ENCODE measurements at regions not wholly inside any gene's neighbourhood (a gene's known extent, or its start where the extent isn't known, plus 50 kb on each side); places are given as distances from the start of the nearest gene placed in this dataset.
"Not testable (repeated sequence)": the region's sequence is repeated elsewhere in the genome, so short reads cannot be mapped to it uniquely, and the experiment has no call there.

DNA sequence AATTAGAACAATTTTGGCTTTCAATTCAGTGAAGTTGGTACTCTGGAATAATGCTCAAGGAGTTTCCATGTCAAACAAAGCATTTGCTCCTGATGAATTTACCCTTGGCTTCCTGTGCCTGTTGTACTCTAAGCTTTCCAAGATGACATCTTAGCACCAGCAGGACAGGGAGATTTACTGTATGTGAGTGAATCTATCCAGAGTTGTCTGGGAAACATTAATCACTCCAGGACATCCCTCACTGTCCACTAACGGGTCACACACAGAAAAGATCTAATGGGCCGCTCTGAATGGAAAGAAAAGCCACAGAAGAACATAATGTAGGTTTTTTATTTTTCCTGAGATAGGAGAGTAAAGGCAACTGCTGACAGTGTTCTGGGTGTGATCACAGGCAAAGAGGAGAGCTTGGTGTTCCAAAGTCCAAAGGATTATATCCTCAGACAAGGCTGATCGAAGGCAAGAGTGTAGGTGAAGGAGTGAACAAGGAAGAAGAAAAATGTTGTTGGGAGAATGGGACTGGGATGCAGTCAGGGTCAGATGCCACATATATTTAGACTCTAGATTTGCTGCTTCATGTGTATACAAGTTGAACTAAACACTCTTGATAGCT lies 167.7 kb upstream of the RPS23 start:
- no peaks in the 10 kb centered on the region for H3K4me1 ChIP-seq (ENCODE audit: control insufficient read depth, insufficient read depth, low read length)
- no peaks in the 10 kb centered on the region for H3K27me3 ChIP-seq (ENCODE audit: control insufficient read depth, insufficient read depth, low read length)
- H3K4me3 ChIP-seq (ENCODE audit: low read depth, low read length) = no peak overlapping the region
- H3K9me3 ChIP-seq (ENCODE audit: control insufficient read depth, insufficient read depth, low read length) = no peaks in the 10 kb centered on the region
- H3K27ac ChIP-seq (ENCODE audit: low read depth, low read length) = no peak overlapping the region
- DNase-seq (ENCODE audit: low read depth in 4 of 6, low spot score in 6 of 6) = peak in 4 of 6 donors; percentile 23 to 77 (median 46)
- 42% methylated on average over 2 of the region's 3 CpGs for WGBS (ENCODE audit: insufficient coverage)
- no peaks in the 10 kb centered on the region for H3K36me3 ChIP-seq (ENCODE audit: control insufficient read depth, insufficient read depth, low read length)

DNA sequence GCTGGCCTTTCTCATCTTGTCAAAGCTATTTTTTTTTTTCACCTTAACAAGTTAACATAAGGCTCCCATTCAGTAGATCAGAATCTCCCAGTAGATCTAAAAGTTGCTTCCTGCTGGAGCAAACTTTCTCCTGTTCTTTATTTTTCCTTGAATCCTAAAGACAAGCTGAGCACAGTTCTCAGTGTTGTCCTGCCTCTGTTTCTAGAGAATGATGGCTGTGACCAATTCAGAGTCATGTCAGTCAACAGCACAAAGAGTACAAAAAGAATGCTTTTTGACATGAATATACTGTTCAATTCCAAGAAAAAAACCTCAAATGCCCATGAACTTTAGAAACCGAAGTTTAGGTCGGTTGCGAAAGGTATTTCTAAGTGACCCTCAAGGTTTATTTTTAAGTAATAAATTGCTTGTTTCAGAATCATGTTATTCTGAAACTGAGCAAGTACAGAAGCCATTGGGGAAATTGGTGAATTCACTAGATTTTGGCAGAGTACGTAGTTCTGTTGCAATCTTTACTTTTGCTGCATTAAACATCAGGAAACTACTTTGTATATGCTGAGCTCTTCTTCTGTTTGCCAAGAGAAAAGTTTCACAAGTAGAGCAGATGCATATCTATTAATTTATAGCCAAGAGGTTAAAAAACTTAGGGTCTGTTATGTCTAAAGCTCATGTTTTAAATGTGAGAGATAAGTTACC lies 161.7 kb upstream of the RPS23 start:
- no peak for DNase-seq (ENCODE audit: low read depth in 4 of 6, low spot score in 6 of 6)

DNA sequence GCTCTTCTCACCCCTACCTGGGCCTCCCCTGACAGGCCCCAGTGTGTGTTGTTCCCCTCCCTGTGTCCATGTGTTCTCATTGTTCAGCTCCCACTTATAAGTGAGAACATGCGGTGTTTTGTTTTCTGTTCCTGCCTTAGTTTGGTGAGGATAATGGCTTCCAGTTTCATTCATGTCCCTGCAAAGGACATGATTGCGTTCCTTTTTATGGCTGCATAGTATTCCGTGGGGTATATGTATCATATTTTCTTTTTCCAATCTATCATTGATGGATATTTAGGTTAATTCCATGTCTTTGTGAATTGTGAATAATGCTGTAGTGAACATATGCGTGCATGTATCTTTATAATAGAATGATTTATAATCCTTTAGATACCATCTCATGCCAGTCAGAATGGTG lies 159.4 kb upstream of the RPS23 start:
- not testable (repeated sequence) for DNase-seq (ENCODE audit: low read depth in 4 of 6, low spot score in 6 of 6)
- no CpG with 5 or more reads among the region's 4 CpGs for whole genome bisulfite sequencing (ENCODE audit: insufficient coverage)

More for the DNA sequence above, 161.7 kb upstream of the RPS23 start:
- Histone ChIP-seq H3K27ac (ENCODE audit: low read depth, low read length) (no peak overlapping the region), H3K4me1 (ENCODE audit: control insufficient read depth, insufficient read depth, low read length) (no peaks in the 10 kb centered on the region), H3K4me3 (ENCODE audit: low read depth, low read length) (no peak overlapping the region), H3K9me3 (ENCODE audit: control insufficient read depth, insufficient read depth, low read length) (no peaks in the 10 kb centered on the region), H3K36me3 (ENCODE audit: control insufficient read depth, insufficient read depth, low read length) (no peaks in the 10 kb centered on the region), H3K27me3 (ENCODE audit: control insufficient read depth, insufficient read depth, low read length) (no peaks in the 10 kb centered on the region)
- 100% methylated on average over 1 of the region's 4 CpGs for WGBS (ENCODE audit: insufficient coverage)

DNA sequence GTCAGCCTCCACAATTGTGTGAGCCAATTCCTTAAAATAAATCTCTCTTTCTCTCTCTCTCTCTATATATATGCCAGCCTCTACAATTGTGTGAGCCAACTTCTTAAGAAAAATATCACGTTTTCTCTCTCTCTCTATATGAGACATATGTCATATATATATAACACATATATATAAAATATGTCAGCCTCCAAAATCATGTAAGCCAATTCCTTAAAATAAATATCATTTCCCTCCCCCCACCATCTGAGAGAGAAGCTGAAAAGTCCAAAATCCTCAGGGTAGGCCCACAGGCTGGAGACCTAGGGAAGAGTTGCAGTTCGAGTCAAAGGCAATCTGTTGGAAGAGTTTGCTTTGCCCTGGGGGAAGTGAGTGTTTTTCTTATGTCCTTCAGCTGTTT lies 158.1 kb upstream of the RPS23 start:
- H3K27ac ChIP-seq (ENCODE audit: low read depth, low read length) = no peak overlapping the region
- no peak overlapping the region for H3K4me3 ChIP-seq (ENCODE audit: low read depth, low read length)
- no peaks in the 10 kb centered on the region for H3K27me3 ChIP-seq (ENCODE audit: control insufficient read depth, insufficient read depth, low read length)
- no CpG with 5 or more reads among the region's 2 CpGs for WGBS (ENCODE audit: insufficient coverage)
- no peaks in the 10 kb centered on the region for H3K36me3 ChIP-seq (ENCODE audit: control insufficient read depth, insufficient read depth, low read length)
- no peaks in the 10 kb centered on the region for H3K9me3 ChIP-seq (ENCODE audit: control insufficient read depth, insufficient read depth, low read length)
- H3K4me1 ChIP-seq (ENCODE audit: control insufficient read depth, insufficient read depth, low read length) = no peaks in the 10 kb centered on the region
- DNase-seq (ENCODE audit: low read depth in 4 of 6, low spot score in 6 of 6) = peak in 1 of 6 donors; percentile 70

More for the DNA sequence above, 159.4 kb upstream of the RPS23 start:
- not testable (repeated sequence) for H3K27ac ChIP-seq (ENCODE audit: low read depth, low read length); H3K27me3 ChIP-seq (ENCODE audit: control insufficient read depth, insufficient read depth, low read length); H3K36me3 ChIP-seq (ENCODE audit: control insufficient read depth, insufficient read depth, low read length); H3K4me3 ChIP-seq (ENCODE audit: low read depth, low read length); H3K4me1 ChIP-seq (ENCODE audit: control insufficient read depth, insufficient read depth, low read length); H3K9me3 ChIP-seq (ENCODE audit: control insufficient read depth, insufficient read depth, low read length)

DNA sequence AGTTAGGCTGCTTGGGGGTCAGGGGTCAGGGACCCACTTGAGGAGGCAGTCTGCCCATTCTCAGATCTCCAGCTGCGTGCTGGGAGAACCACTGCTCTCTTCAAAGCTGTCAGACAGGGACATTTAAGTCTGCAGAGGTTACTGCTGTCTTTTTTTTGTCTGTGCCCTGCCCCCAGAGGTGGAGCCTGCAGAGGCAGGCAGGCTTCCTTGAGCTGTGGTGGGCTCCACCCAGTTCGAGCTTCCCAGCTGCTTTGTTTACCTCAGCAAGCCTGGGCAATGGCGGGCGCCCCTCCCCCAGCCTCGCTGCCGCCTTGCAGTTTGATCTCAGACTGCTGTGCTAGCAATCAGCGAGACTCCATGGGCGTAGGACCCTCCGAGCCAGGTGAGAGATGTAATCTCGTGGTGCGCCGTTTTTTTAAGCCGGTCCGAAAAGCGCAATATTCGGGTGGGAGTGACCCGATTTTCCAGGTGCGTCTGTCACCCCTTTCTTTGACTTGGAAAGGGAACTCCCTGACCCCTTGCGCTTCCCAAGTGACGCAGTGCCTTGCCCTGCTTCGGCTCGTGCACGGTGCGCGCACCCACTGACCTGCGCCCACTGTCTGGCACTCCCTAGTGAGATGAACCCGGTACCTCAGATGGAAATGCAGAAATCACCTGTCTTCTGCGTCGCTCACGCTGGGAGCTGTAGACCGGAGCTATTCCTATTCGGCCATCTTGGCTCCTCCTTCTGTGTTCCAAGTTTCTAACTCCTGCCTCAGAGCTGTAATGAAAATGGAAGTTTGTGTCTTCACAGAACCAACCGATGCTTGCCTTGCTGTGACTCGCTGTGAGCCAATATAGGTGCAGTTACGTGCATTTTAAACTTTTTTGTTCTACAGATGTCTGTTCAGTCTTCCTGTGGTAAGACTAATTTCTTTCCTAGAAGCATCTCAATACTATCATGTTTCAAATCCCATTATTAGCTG lies 156.8 kb upstream of the RPS23 start:
- not testable (repeated sequence) for H3K27ac ChIP-seq (ENCODE audit: low read depth, low read length); H3K27me3 ChIP-seq (ENCODE audit: control insufficient read depth, insufficient read depth, low read length); DNase-seq (ENCODE audit: low read depth in 4 of 6, low spot score in 6 of 6); H3K9me3 ChIP-seq (ENCODE audit: control insufficient read depth, insufficient read depth, low read length); H3K36me3 ChIP-seq (ENCODE audit: control insufficient read depth, insufficient read depth, low read length); H3K4me3 ChIP-seq (ENCODE audit: low read depth, low read length); H3K4me1 ChIP-seq (ENCODE audit: control insufficient read depth, insufficient read depth, low read length)
- WGBS (ENCODE audit: insufficient coverage) = 96% methylated on average over 7 of the region's 35 CpGs

DNA sequence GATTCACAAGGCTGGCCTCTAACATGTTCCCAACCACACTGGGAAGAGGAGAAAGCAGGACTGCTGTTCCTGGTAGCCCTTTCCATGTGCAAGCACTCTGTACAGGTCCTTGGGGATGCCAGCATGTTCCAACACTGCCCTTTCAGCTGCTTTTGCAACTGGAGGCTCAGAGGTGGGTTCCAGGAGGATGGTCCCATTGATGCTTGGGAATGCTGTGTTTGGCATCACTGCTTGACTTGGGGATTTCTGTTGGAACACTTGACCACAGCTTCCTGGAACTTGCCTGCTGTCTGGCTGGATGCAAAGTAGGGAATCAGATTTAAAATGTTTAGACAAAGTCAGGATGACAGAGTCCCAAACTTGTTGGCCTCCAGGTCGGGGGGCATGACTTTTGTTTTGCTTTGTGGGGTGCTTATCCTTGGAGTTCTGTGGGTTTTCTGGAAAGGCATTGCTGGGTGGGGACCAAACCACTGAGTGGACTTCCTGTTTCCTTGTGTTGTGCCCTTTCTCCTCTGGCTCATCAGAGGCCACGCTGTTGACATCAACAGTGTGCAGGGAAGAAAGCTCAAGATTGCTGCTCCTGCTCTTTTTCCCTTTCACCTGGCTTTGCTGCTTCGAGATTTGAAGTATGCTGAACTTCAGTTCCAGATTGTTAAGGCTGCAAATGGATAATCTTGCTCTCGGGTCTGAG lies 148.5 kb upstream of the RPS23 start:
- H3K36me3 ChIP-seq (ENCODE audit: control insufficient read depth, insufficient read depth, low read length) = no peaks in the 10 kb centered on the region
- H3K4me3 ChIP-seq (ENCODE audit: low read depth, low read length) = no peak overlapping the region
- WGBS (ENCODE audit: insufficient coverage) = 68% methylated on average over 2 of the region's 4 CpGs
- H3K9me3 ChIP-seq (ENCODE audit: control insufficient read depth, insufficient read depth, low read length) = no peaks in the 10 kb centered on the region
- no peak overlapping the region for H3K27ac ChIP-seq (ENCODE audit: low read depth, low read length)
- H3K4me1 ChIP-seq (ENCODE audit: control insufficient read depth, insufficient read depth, low read length) = no peaks in the 10 kb centered on the region
- DNase-seq (ENCODE audit: low read depth in 4 of 6, low spot score in 6 of 6) = no peak
- no peaks in the 10 kb centered on the region for H3K27me3 ChIP-seq (ENCODE audit: control insufficient read depth, insufficient read depth, low read length)

DNA sequence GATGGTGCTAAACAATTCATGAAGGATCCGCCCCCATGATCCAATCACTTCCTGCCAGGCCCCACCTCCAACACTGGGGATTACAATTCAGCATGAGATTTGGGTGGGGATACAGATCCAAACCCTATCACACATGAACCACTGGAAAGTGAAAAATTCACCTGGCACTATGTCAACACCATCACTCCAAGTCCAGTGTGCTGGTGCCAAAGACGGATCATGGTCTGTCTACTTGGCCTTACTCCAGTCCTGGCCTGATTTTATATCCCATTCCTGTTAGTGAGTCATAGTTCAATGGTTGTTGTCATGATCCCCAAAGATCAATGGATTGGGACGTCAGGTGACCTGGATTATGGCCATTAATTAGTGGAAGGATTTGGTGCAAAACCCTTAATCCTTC lies 147.4 kb upstream of the RPS23 start:
- DNase-seq (ENCODE audit: low read depth in 4 of 6, low spot score in 6 of 6) = no peak
- Histone ChIP-seq H3K4me3 (ENCODE audit: low read depth, low read length) (no peak overlapping the region), H3K36me3 (ENCODE audit: control insufficient read depth, insufficient read depth, low read length) (no peaks in the 10 kb centered on the region), H3K9me3 (ENCODE audit: control insufficient read depth, insufficient read depth, low read length) (no peaks in the 10 kb centered on the region), H3K27me3 (ENCODE audit: control insufficient read depth, insufficient read depth, low read length) (no peaks in the 10 kb centered on the region), H3K4me1 (ENCODE audit: control insufficient read depth, insufficient read depth, low read length) (no peaks in the 10 kb centered on the region), H3K27ac (ENCODE audit: low read depth, low read length) (no peak overlapping the region)
- no CpG with 5 or more reads among the region's 3 CpGs for WGBS (ENCODE audit: insufficient coverage)

DNA sequence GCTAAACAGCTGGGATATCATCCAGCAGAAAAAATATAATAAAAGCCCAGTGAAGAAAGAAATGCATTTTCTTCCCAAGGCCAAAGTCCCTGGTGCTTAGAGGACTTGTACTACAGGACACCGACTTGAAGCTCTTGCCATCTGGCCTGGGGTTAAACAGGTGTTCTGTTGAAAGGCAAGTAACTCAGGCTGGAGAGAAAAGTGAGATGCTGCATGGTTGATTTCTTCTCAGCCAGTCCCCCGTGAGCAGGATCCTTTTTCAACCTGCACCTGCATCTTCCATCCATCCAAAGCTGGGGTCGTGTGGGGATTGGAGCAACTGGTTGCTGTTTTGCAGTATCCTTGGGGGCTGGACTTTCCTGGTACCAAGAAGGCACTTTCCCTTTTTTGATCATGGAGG lies 146.1 kb upstream of the RPS23 start:
- no peaks in the 10 kb centered on the region for H3K27me3 ChIP-seq (ENCODE audit: control insufficient read depth, insufficient read depth, low read length)
- H3K4me3 ChIP-seq (ENCODE audit: low read depth, low read length) = no peak overlapping the region
- no peaks in the 10 kb centered on the region for H3K36me3 ChIP-seq (ENCODE audit: control insufficient read depth, insufficient read depth, low read length)
- no peaks in the 10 kb centered on the region for H3K4me1 ChIP-seq (ENCODE audit: control insufficient read depth, insufficient read depth, low read length)
- 43% methylated on average over 1 of the region's 3 CpGs for WGBS (ENCODE audit: insufficient coverage)
- H3K9me3 ChIP-seq (ENCODE audit: control insufficient read depth, insufficient read depth, low read length) = no peaks in the 10 kb centered on the region
- no peak for DNase-seq (ENCODE audit: low read depth in 4 of 6, low spot score in 6 of 6)
- H3K27ac ChIP-seq (ENCODE audit: low read depth, low read length) = no peak overlapping the region

DNA sequence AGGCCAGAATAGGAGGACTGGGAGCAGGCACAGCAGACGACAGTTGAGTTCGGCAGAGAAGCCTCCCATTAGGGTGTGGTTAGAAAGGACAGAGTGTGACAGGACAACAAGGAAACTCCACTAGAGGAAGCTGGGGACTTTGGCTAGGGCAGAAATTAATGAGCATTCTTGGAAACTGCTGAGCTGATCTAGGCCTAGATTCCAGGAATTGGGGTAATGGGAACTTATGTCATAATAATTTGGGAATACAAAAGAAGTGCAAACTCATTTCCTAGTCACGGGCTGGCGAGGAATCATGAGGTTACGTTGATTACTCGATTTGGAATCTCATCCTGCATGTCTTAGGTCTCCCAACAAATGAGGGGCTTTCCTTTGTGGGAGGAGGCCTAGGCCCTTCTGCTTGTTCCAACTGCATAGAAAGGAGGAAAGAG lies 144.6 kb upstream of the RPS23 start:
- Histone ChIP-seq H3K36me3 (ENCODE audit: control insufficient read depth, insufficient read depth, low read length) (no peaks in the 10 kb centered on the region), H3K9me3 (ENCODE audit: control insufficient read depth, insufficient read depth, low read length) (no peaks in the 10 kb centered on the region), H3K4me1 (ENCODE audit: control insufficient read depth, insufficient read depth, low read length) (no peaks in the 10 kb centered on the region), H3K4me3 (ENCODE audit: low read depth, low read length) (no peak overlapping the region), H3K27ac (ENCODE audit: low read depth, low read length) (no peak overlapping the region), H3K27me3 (ENCODE audit: control insufficient read depth, insufficient read depth, low read length) (no peaks in the 10 kb centered on the region)
- no peak for DNase-seq (ENCODE audit: low read depth in 4 of 6, low spot score in 6 of 6)
- WGBS (ENCODE audit: insufficient coverage) = 98% methylated on average over 4 of the region's 6 CpGs
